OCI-LY7 (cell line): ENCODE measurements at regions not wholly inside any gene's neighbourhood (a gene's known extent, or its start where the extent isn't known, plus 50 kb on each side); places are given as distances from the start of the nearest gene placed in this dataset.

Source experiments
- BruUV-seq: library from RNA; stranded (reverse); fragments of 400-500 nt; replicated peaks from 2 replicates; lab custom pipeline; 2021; lab: Mats Ljungman, UMichigan
- CTCF ChIA-PET: fragments of 300-600 bp; sonication (Branson Sonifier 250); formaldehyde crosslinking; loops from one replicate; lab custom pipeline; 2022; ENCODE audit warnings: antibody characterized with exemption; ENCODE audit not compliant: unreplicated experiment; lab: Charles Lee
- POLR2A ChIA-PET: fragments of 300-600 bp; sonication (Branson Sonifier 250); formaldehyde crosslinking; loops from one replicate; lab custom pipeline; 2022; ENCODE audit warnings: antibody characterized with exemption; lab: Charles Lee
- DNase-seq: peaks from one replicate; pipeline ENCODE4 v3.0.0-alpha.2; 2015; ENCODE audit warnings: low spot score
- H2AFZ ChIP-seq: fragments of 200-600 bp; sonication (generic), shearing (Covaris generic); 2 replicates; pipeline ENCODE4 v1.6.1; 2014; ENCODE audit warnings: mild to moderate bottlenecking, antibody characterized with exemption, low read length, moderate library complexity
- H3K27ac ChIP-seq: fragments of 200-600 bp; sonication (generic); 2 replicates; pipeline ENCODE4 v1.5.1; 2014; ENCODE audit warnings: mixed run types, low read depth, mild to moderate bottlenecking, moderate library complexity, low read length, inconsistent platforms; ENCODE audit not compliant: poor library complexity, severe bottlenecking
- H3K36me3 ChIP-seq: fragments of 200-600 bp; sonication (generic); 2 replicates; pipeline ENCODE4 v1.6.1; 2014; ENCODE audit warnings: mild to moderate bottlenecking, antibody characterized with exemption, low read length, moderate library complexity, mixed read lengths; ENCODE audit not compliant: insufficient read depth
- H3K4me1 ChIP-seq: fragments of 200-600 bp; sonication (generic); 2 replicates; pipeline ENCODE4 v1.5.1; 2014; ENCODE audit warnings: mild to moderate bottlenecking, low read length; ENCODE audit not compliant: insufficient read depth, poor library complexity, severe bottlenecking
- H3K4me2 ChIP-seq: fragments of 200-600 bp; sonication (generic); 2 replicates; pipeline ENCODE4 v1.6.1; 2014; ENCODE audit warnings: mild to moderate bottlenecking, low read length
- H3K4me3 ChIP-seq: fragments of 200-600 bp; sonication (generic); 2 replicates; pipeline ENCODE4 v1.5.1; 2014; ENCODE audit warnings: mild to moderate bottlenecking, low read depth, low read length; ENCODE audit not compliant: poor library complexity, severe bottlenecking
- H3K79me2 ChIP-seq: fragments of 200-600 bp; sonication (generic); 2 replicates; pipeline ENCODE4 v1.6.1; 2016; ENCODE audit warnings: low read depth, mild to moderate bottlenecking, low read length, moderate library complexity, mixed read lengths; ENCODE audit not compliant: insufficient read depth
- H3K9me2 ChIP-seq: fragments of 200-600 bp; sonication (generic); 2 replicates; pipeline ENCODE4 v1.6.1; 2016; ENCODE audit warnings: mild to moderate bottlenecking, low read length, mixed read lengths; ENCODE audit not compliant: insufficient read depth
- H3K9me3 ChIP-seq: fragments of 200-600 bp; sonication (generic); 2 replicates; pipeline ENCODE4 v1.6.1; 2014; ENCODE audit warnings: mild to moderate bottlenecking, mixed run types, low read length, mixed read lengths
- H4K20me1 ChIP-seq: fragments of 200-600 bp; sonication (generic); 2 replicates; pipeline ENCODE4 v1.6.1; 2014; ENCODE audit warnings: mild to moderate bottlenecking, antibody characterized with exemption, low read length, moderate library complexity, mixed read lengths; ENCODE audit not compliant: insufficient read depth
- CTCF ChIP-seq: fragments of 200-600 bp; sonication (generic); conservative IDR thresholded peaks from 2 replicates; pipeline ENCODE4 v1.5.1; 2014; ENCODE audit warnings: mild to moderate bottlenecking, antibody characterized with exemption, low read length, moderate library complexity, mixed read lengths
- EZH2phosphoT487 ChIP-seq: fragments of 200-600 bp; sonication (generic); IDR thresholded peaks from 2 replicates; pipeline ENCODE4 v1.6.1; 2018; ENCODE audit warnings: low read depth, borderline replicate concordance, mild to moderate bottlenecking, mixed run types, antibody characterized with exemption, low read length, moderate library complexity, mixed read lengths
- intact Hi-C: fragments of 100-400 bp; cut with micrococcal nuclease; formaldehyde crosslinking; loops from one replicate; pipeline ENCODE4 v1.10.0; 2022; ENCODE audit not compliant: unreplicated experiment

GRCh38 chr22:40123387-40123786 is 54.3 kb upstream of the TNRC6B start:
- H3K36me3 ChIP-seq: no peaks in the 10 kb centered on the region
- no peak overlapping the region for H3K27ac ChIP-seq
- H3K4me3 ChIP-seq: no peak overlapping the region
- ChIA-PET CTCF (no interaction called here), POLR2A (interaction anchor here (0.7 kb wide), 1 partner anchor 268 kb away, joined by 8 read pairs; no protein-coding TSS in a partner anchor)
- H3K4me1 ChIP-seq: no peaks in the 10 kb centered on the region
- intact Hi-C loops: no loop called here
- BruUV-seq: no TSS peak
- H2AFZ ChIP-seq: no peak overlapping the region
- TF ChIP-seq EZH2phosphoT487: no peak
- TF ChIP-seq CTCF: no peak
- H3K9me3 ChIP-seq: no peaks in the 10 kb centered on the region
- no peaks in the 10 kb centered on the region for H3K9me2 ChIP-seq
- H3K79me2 ChIP-seq: no peaks in the 10 kb centered on the region
- no peaks in the 10 kb centered on the region for H4K20me1 ChIP-seq
- no peak overlapping the region for H3K4me2 ChIP-seq
- DNase-seq: no peak
